BJ (cell line): ENCODE measurements at regions not wholly inside any gene's neighbourhood (a gene's known extent, or its start where the extent isn't known, plus 50 kb on each side); places are given as distances from the start of the nearest gene placed in this dataset.

Experiments used
- CTCF ChIA-PET: fragments of 350-600 bp; formaldehyde crosslinking; extraction: SDS; loops from one replicate; lab custom pipeline; 2021; ENCODE audit warnings: antibody characterized with exemption, inconsistent platforms; lab: Yijun Ruan, JAX
- POLR2A ChIA-PET: fragments of 300-600 bp; sonication (Branson Sonifier 250); formaldehyde crosslinking; extraction: SDS; loops from one replicate; lab custom pipeline; 2021; ENCODE audit warnings: antibody characterized with exemption; lab: Charles Lee
- DNase-seq: peaks from one replicate; pipeline ENCODE4 v3.0.0-alpha.2; 2011; ENCODE audit warnings: low read depth
- H3K27me3 ChIP-seq: 2 replicates; pipeline ENCODE4 v1.6.0; 2011; ENCODE audit warnings: low read length; ENCODE audit not compliant: control insufficient read depth, insufficient read depth
- H3K36me3 ChIP-seq: 2 replicates; pipeline ENCODE4 v1.5.1; 2011; ENCODE audit warnings: low read length; ENCODE audit not compliant: control insufficient read depth, insufficient read depth
- H3K4me3 ChIP-seq: 2 replicates; pipeline ENCODE4 v1.5.1; 2011; ENCODE audit warnings: low read depth, mild to moderate bottlenecking, control low read depth, low read length
- TF ChIP-seq, protein P1 (sequence below): IDR thresholded peaks from 2 replicates; pipeline ENCODE4 v1.5.1; 2011; ENCODE audit warnings: low read depth, mild to moderate bottlenecking, control low read depth, inconsistent platforms, low read length, moderate library complexity; ENCODE audit not compliant: insufficient read depth

GRCh38 chr18:25727281-25727985 lies 363.0 kb downstream of the SS18 start:
- no peaks in the 10 kb centered on the region for H3K27me3 ChIP-seq
- no peak for DNase-seq
- POLR2A ChIA-PET, result no interaction called here
- TF ChIP-seq, protein P1, sequence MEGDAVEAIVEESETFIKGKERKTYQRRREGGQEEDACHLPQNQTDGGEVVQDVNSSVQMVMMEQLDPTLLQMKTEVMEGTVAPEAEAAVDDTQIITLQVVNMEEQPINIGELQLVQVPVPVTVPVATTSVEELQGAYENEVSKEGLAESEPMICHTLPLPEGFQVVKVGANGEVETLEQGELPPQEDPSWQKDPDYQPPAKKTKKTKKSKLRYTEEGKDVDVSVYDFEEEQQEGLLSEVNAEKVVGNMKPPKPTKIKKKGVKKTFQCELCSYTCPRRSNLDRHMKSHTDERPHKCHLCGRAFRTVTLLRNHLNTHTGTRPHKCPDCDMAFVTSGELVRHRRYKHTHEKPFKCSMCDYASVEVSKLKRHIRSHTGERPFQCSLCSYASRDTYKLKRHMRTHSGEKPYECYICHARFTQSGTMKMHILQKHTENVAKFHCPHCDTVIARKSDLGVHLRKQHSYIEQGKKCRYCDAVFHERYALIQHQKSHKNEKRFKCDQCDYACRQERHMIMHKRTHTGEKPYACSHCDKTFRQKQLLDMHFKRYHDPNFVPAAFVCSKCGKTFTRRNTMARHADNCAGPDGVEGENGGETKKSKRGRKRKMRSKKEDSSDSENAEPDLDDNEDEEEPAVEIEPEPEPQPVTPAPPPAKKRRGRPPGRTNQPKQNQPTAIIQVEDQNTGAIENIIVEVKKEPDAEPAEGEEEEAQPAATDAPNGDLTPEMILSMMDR, result no peak
- no peak overlapping the region for H3K4me3 ChIP-seq
- H3K36me3 ChIP-seq, result no peaks in the 10 kb centered on the region
- CTCF ChIA-PET, result interaction anchor here (1.2 kb wide), 1 partner anchor 15 kb away, joined by 4 read pairs; no protein-coding TSS in a partner anchor

DNA sequence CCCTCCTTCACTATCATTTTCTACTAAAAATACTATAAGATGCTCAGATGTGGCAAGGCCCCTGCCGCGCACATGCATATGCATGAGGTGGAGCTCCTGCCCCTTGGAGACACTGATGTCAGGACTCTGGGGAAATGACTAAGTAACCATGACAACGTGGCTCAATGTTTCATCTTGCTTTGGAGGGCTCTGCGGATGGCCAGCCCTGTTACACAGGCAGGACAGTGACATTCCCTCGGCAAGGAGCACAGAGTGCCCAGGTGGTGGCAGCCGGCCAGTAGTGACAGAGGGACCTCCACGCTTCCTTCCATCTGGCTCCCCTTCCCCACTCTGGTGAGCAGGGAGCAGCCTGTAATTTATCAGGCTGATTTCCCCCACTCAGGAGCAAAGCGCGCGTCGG lies 364.1 kb downstream of the SS18 start:
- no peak for DNase-seq
- no peaks in the 10 kb centered on the region for H3K27me3 ChIP-seq
- CTCF ChIA-PET, result no interaction called here
- no peaks in the 10 kb centered on the region for H3K36me3 ChIP-seq
- TF ChIP-seq, protein P1, result no peak
- no peak overlapping the region for H3K4me3 ChIP-seq
- POLR2A ChIA-PET, result no interaction called here

GRCh38 chr18:25725501-25725900 lies 364.9 kb downstream of the SS18 start:
- Histone ChIP-seq H3K27me3 (no peaks in the 10 kb centered on the region), H3K36me3 (no peaks in the 10 kb centered on the region), H3K4me3 (no peak overlapping the region)
- no peak for DNase-seq
- TF ChIP-seq, protein P1, result no peak
- CTCF ChIA-PET, result no interaction called here
- POLR2A ChIA-PET, result no interaction called here

GRCh38 chr18:25724997-25725396 lies 365.4 kb downstream of the SS18 start:
- Histone ChIP-seq H3K27me3 (no peaks in the 10 kb centered on the region), H3K4me3 (no peak overlapping the region), H3K36me3 (no peaks in the 10 kb centered on the region)
- POLR2A ChIA-PET, result no interaction called here
- no peak for DNase-seq
- TF ChIP-seq, protein P1, result no peak
- CTCF ChIA-PET, result no interaction called here

DNA sequence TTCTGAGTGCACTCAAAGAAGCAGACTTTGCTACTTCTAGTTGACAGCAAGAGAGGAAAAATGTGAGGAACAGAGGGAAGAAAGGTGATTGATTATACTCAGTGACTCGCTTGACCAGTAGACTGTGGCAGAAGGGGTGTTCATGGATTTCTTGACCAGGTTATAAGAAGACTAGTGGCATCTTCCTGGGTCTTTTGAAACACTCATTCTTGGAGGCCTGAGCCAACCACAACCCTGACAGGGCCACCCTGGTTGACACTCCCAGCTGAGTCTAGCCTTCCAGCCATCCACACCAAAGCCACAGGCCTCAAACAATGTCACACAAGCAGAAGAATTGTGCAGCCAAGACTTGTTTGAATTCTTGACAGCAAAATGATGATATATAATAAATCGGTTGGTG lies 366.3 kb downstream of the SS18 start:
- TF ChIP-seq, protein P1, result no peak
- no peak for DNase-seq
- no peaks in the 10 kb centered on the region for H3K27me3 ChIP-seq
- CTCF ChIA-PET, result no interaction called here
- POLR2A ChIA-PET, result no interaction called here
- H3K4me3 ChIP-seq, result no peak overlapping the region
- H3K36me3 ChIP-seq, result no peaks in the 10 kb centered on the region
